Activated T-helper 9 cell treated with anti-CD3 and anti-CD28 coated beads, Interleukin-2, amount 50 U/mL, for 16 hours (primary cell): ENCODE measurements at regions not wholly inside any gene's neighbourhood (a gene's known extent, or its start where the extent isn't known, plus 50 kb on each side); places are given as distances from the start of the nearest gene placed in this dataset.

Source experiments
- DNase-seq: peaks from one replicate; pipeline ENCODE4 v3.0.0-alpha.2; 2020; ENCODE audit warnings: low read depth

- no peak for DNase-seq
These were observed 50.8 kb upstream of the OCM2 start for GRCh38 chr7:98040626-98041360.

- DNase-seq: no peak
These were observed 56.8 kb upstream of the OCM2 start for GRCh38 chr7:98046816-98047215.

GRCh38 chr7:98049034-98049433 is 57.6 kb upstream of the LMTK2 start:
- DNase-seq: no peak

- DNase-seq: peak; percentile 17
These were observed 55.4 kb upstream of the LMTK2 start for GRCh38 chr7:98051118-98051744.

- no peak for DNase-seq
These were observed 52.1 kb upstream of the LMTK2 start for GRCh38 chr7:98054585-98054984.

GRCh38 chr7:98056580-98056979 is 50.1 kb upstream of the LMTK2 start:
- DNase-seq: no peak
